MM.1S (cell line): ENCODE measurements at regions not wholly inside any gene's neighbourhood (a gene's known extent, or its start where the extent isn't known, plus 50 kb on each side); places are given as distances from the start of the nearest gene placed in this dataset.

Experiments
- DNase-seq: peaks from one replicate; pipeline ENCODE4 v3.0.0-alpha.2; 2015
- H2AFZ ChIP-seq: fragments of 300-600 bp; sonication (generic); 2 replicates; pipeline ENCODE4 v1.6.0; 2016; ENCODE audit warnings: antibody characterized with exemption, low read length
- H3F3A ChIP-seq: fragments of 300-600 bp; sonication (generic); 2 replicates; pipeline ENCODE4 v1.6.1; 2016; ENCODE audit warnings: mild to moderate bottlenecking, antibody characterized with exemption, low read length, moderate library complexity, mixed read lengths; ENCODE audit not compliant: insufficient read depth
- H3K27ac ChIP-seq: fragments of 300-600 bp; sonication (generic); 2 replicates; pipeline ENCODE4 v1.5.1; 2016; ENCODE audit warnings: mild to moderate bottlenecking, low read length
- H3K27me3 ChIP-seq: fragments of 300-600 bp; sonication (generic); replicated peaks from 2 replicates; pipeline ENCODE4 v1.6.0; 2016; ENCODE audit warnings: low read length; ENCODE audit not compliant: insufficient read depth
- H3K36me3 ChIP-seq: fragments of 300-600 bp; sonication (generic); replicated peaks from 2 replicates; pipeline ENCODE4 v1.6.1; 2016; ENCODE audit warnings: mild to moderate bottlenecking, low read length, mixed read lengths; ENCODE audit not compliant: insufficient read depth
- H3K4me1 ChIP-seq: fragments of 300-600 bp; sonication (generic); 2 replicates; pipeline ENCODE4 v1.6.1; 2016; ENCODE audit warnings: low read length, mixed read lengths
- H3K4me2 ChIP-seq: fragments of 300-600 bp; sonication (generic); 2 replicates; pipeline ENCODE4 v1.6.0; 2016; ENCODE audit warnings: low read depth, low read length
- H3K4me3 ChIP-seq: fragments of 300-600 bp; sonication (generic); 2 replicates; pipeline ENCODE4 v1.5.1; 2016; ENCODE audit warnings: low read length, mixed read lengths
- H3K79me2 ChIP-seq: fragments of 300-600 bp; sonication (generic); 2 replicates; pipeline ENCODE4 v1.6.1; 2016; ENCODE audit warnings: mixed run types, low read length, mixed read lengths
- H3K9ac ChIP-seq: fragments of 300-600 bp; sonication (generic); 2 replicates; pipeline ENCODE4 v1.6.1; 2016; ENCODE audit warnings: low read length, mixed read lengths
- H3K9me2 ChIP-seq: fragments of 300-600 bp; sonication (generic); replicated peaks from 2 replicates; pipeline ENCODE4 v1.6.1; 2016; ENCODE audit warnings: mild to moderate bottlenecking, low read length, mixed read lengths; ENCODE audit not compliant: insufficient read depth
- H3K9me3 ChIP-seq: fragments of 300-600 bp; sonication (generic); replicated peaks from 2 replicates; pipeline ENCODE4 v1.6.1; 2016; ENCODE audit warnings: mild to moderate bottlenecking, low read length, mixed read lengths; ENCODE audit not compliant: insufficient read depth
- H4K20me1 ChIP-seq: fragments of 300-600 bp; sonication (generic); 2 replicates; pipeline ENCODE4 v1.6.1; 2016; ENCODE audit warnings: mild to moderate bottlenecking, low read length, moderate library complexity, mixed read lengths; ENCODE audit not compliant: insufficient read depth
- CTCF ChIP-seq: fragments of 300-600 bp; sonication (generic); IDR thresholded peaks from 2 replicates; pipeline ENCODE4 v1.5.1; 2016; ENCODE audit warnings: antibody characterized with exemption, low read length, mixed read lengths
- EZH2 ChIP-seq: fragments of 300-600 bp; sonication (generic); optimal IDR thresholded peaks from 2 replicates; pipeline ENCODE3; 2017; ENCODE audit warnings: low read depth, mild to moderate bottlenecking, antibody characterized with exemption, low read length, mixed read lengths
- EZH2phosphoT487 ChIP-seq: fragments of 300-600 bp; sonication (generic); IDR thresholded peaks from 2 replicates; pipeline ENCODE4 v1.6.1; 2018; ENCODE audit warnings: antibody characterized with exemption, low read length

GRCh38 chr11:112656772-112657428 is 304.3 kb upstream of the NCAM1 start:
- Histone ChIP-seq H3K9ac (no peak overlapping the region), H3K79me2 (no peaks in the 10 kb centered on the region), H3K4me2 (no peak overlapping the region), H3K27ac (no peak overlapping the region), H3K27me3 (no peaks in the 10 kb centered on the region), H3F3A (no peaks in the 10 kb centered on the region), H3K4me1 (no peaks in the 10 kb centered on the region), H3K4me3 (no peak overlapping the region), H2AFZ (no peak overlapping the region), H3K9me3 (no peaks in the 10 kb centered on the region), H3K36me3 (no peaks in the 10 kb centered on the region), H4K20me1 (no peaks in the 10 kb centered on the region), H3K9me2 (no peaks in the 10 kb centered on the region)
- TF ChIP-seq CTCF (no peak), EZH2 (no peak), EZH2phosphoT487 (no peak)
- no peak for DNase-seq

- H3K36me3 ChIP-seq = no peaks in the 10 kb centered on the region
- no peaks in the 10 kb centered on the region for H3K9me3 ChIP-seq
- H3K79me2 ChIP-seq = no peaks in the 10 kb centered on the region
- H3K4me3 ChIP-seq = no peak overlapping the region
- no peaks in the 10 kb centered on the region for H4K20me1 ChIP-seq
- H2AFZ ChIP-seq = no peak overlapping the region
- DNase-seq = no peak
- no peak overlapping the region for H3K4me2 ChIP-seq
- H3K9me2 ChIP-seq = no peaks in the 10 kb centered on the region
- H3K9ac ChIP-seq = no peak overlapping the region
- no peak overlapping the region for H3K27ac ChIP-seq
- no peak for TF ChIP-seq CTCF
- no peak for TF ChIP-seq EZH2
- no peak for TF ChIP-seq EZH2phosphoT487
- no peaks in the 10 kb centered on the region for H3K4me1 ChIP-seq
- no peaks in the 10 kb centered on the region for H3K27me3 ChIP-seq
- H3F3A ChIP-seq = no peaks in the 10 kb centered on the region
Measured at GRCh38 chr11:112658431-112658878, 302.8 kb upstream of the NCAM1 start.

- no peaks in the 10 kb centered on the region for H3K9me2 ChIP-seq
- H3K9ac ChIP-seq = no peak overlapping the region
- H3F3A ChIP-seq = no peaks in the 10 kb centered on the region
- TF ChIP-seq CTCF (no peak), EZH2 (no peak), EZH2phosphoT487 (no peak)
- H3K36me3 ChIP-seq = no peaks in the 10 kb centered on the region
- DNase-seq = no peak
- H3K4me2 ChIP-seq = no peak overlapping the region
- H2AFZ ChIP-seq = no peak overlapping the region
- no peak overlapping the region for H3K27ac ChIP-seq
- H3K4me3 ChIP-seq = no peak overlapping the region
- no peaks in the 10 kb centered on the region for H3K9me3 ChIP-seq
- no peaks in the 10 kb centered on the region for H3K4me1 ChIP-seq
- H4K20me1 ChIP-seq = no peaks in the 10 kb centered on the region
- no peaks in the 10 kb centered on the region for H3K79me2 ChIP-seq
- H3K27me3 ChIP-seq = no peaks in the 10 kb centered on the region
Measured at GRCh38 chr11:112661146-112661545, 300.1 kb upstream of the NCAM1 start.
